ENCODE measurements at regions not wholly inside any gene's neighbourhood (a gene's known extent, or its start where the extent isn't known, plus 50 kb on each side); places are given as distances from the start of the nearest gene placed in this dataset.

DNA sequence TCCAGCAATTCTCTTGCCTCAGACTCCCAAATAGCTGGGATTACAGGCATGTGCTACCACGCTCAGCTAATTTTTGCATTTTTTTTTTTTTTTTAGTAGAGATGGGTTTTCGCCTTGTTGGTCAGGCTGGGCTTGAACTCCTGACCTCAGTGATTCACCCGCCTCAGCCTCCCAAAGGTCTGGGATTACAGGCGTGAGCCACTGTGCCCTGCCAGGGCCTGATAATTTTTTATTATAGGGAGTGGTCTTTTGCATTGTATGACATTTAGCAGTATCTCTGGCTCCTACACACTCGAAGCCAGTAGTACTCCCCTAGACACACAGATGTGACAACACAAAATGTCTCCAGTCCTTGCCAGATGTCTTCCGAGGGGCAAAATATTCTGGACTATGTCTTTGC, 124.0 kb downstream of the DKK1 start:
- Histone ChIP-seq H3K4me3 (ENCODE audit: low read length) (no peak overlapping the region), H3K27me3 (ENCODE audit: control insufficient read depth, insufficient read depth, low read length) (no peaks in the 10 kb centered on the region), H3K9me3 (ENCODE audit: control insufficient read depth, low read depth, low read length) (no peaks in the 10 kb centered on the region), H3K4me1 (ENCODE audit: control insufficient read depth, insufficient read depth, low read length) (no peaks in the 10 kb centered on the region), H3K27ac (ENCODE audit: low read length) (no peak overlapping the region), H3K36me3 (ENCODE audit: control insufficient read depth, insufficient read depth, low read length) (no peaks in the 10 kb centered on the region)
- no peak for DNase-seq
- WGBS (ENCODE audit: insufficient coverage, low lambda C conversion rate): no CpG with 5 or more reads among the region's 6 CpGs

DNA sequence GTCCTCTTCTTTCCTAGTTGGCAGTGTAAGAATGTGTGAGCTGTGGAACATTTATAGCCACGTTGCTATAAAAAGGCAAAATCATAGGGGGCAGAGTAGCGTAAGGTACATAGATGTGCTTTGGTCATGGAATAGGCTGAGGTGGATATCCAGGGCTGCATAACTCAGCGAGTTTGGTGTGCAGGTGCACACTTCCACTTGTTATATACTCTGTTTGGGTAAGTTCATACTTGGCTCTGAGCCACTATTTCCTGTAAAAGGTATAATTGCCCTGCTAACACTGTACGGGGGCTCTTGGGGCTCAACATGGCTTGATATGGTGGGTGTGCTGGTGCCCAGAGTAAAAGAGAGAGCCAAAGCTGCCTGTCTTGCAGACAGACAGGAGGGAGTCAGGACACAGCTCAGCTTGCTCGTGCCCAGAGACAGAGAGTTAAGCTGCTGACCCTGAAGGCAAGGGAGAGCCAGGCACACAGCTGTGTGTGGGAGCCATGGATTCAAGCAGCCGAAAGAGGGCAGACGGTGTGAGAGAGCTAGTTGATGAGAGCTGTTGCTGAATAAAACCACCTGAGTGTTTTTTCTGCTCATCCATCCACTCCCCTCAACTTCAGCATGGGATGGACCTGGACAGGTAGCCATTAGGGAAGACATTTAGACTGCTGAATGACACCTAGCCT, 126.7 kb downstream of the DKK1 start:
- WGBS (ENCODE audit: insufficient coverage, low lambda C conversion rate): no CpG with 5 or more reads among the region's 7 CpGs
- H3K27ac ChIP-seq (ENCODE audit: low read length): no peak overlapping the region
- DNase-seq: no peak
- H3K36me3 ChIP-seq (ENCODE audit: control insufficient read depth, insufficient read depth, low read length): no peaks in the 10 kb centered on the region
- no peaks in the 10 kb centered on the region for H3K4me1 ChIP-seq (ENCODE audit: control insufficient read depth, insufficient read depth, low read length)
- H3K27me3 ChIP-seq (ENCODE audit: control insufficient read depth, insufficient read depth, low read length): no peaks in the 10 kb centered on the region
- no peaks in the 10 kb centered on the region for H3K9me3 ChIP-seq (ENCODE audit: control insufficient read depth, low read depth, low read length)
- no peak overlapping the region for H3K4me3 ChIP-seq (ENCODE audit: low read length)

DNA sequence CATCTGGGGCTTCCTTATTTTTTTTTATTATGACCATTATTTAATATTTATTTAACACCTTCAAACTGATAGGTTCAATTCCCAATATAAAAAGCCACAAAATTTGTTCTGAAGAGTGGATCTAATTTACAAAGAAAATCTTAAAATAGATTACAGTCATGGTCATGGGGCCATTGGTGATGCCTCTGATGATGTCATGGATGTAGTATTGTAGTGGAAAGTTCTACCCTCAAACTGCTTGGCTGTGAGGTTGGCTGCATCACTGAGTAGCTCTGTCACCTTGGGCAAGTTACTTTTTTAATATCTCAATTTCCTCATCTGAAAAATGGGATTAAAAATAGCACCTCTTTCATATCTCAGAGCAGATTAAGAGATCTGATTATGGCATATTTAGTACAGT, 128.5 kb downstream of the DKK1 start:
- no peak overlapping the region for H3K27ac ChIP-seq (ENCODE audit: low read length)
- no peaks in the 10 kb centered on the region for H3K4me1 ChIP-seq (ENCODE audit: control insufficient read depth, insufficient read depth, low read length)
- H3K27me3 ChIP-seq (ENCODE audit: control insufficient read depth, insufficient read depth, low read length): no peaks in the 10 kb centered on the region
- H3K36me3 ChIP-seq (ENCODE audit: control insufficient read depth, insufficient read depth, low read length): no peaks in the 10 kb centered on the region
- no peak for DNase-seq
- H3K4me3 ChIP-seq (ENCODE audit: low read length): no peak overlapping the region
- H3K9me3 ChIP-seq (ENCODE audit: control insufficient read depth, low read depth, low read length): no peaks in the 10 kb centered on the region

DNA sequence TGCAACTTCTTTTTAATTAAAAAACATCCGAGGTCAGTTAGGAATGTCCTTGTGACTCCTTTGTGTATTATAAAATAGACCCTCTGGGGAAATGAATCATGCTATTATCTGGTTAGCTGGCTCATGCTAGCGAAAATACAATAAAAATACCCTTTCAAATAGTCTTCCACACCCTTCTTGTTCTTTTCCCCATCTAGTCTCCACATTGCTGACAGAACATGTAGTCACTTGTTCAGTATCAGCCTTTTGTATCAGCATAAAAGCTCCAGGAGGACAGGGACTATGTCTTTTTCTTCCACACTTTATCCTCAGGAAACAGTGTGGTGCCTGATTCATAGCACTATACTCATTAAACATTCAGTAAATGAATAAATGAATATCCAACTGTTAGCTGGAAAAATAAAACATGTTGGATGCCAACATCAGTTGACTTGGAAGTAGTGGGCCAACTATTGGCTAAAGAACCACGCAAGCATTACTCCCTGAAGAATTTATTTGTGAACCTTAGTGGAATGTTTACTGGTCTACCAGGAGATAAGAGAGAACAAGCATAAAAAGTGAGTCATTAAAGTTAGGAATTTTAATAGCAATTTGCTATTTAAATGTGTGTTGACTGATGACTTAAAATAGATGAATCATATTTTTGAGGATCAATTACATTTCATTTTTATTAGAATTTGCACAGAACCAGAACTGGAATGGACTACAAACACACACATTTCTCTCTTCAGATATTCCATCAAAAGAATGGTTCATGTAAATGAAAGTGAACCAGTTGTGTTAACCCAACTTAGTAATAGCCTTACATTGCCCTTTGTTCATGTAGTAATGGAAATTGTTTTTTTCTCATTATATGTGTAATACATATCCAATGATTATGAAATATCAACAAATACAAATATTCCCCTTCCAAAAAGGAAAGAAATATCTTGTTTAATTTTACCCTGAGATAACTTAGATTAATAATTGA, 129.6 kb downstream of the DKK1 start:
- DNase-seq: no peak
- no peak overlapping the region for H3K27ac ChIP-seq (ENCODE audit: low read length)
- no peaks in the 10 kb centered on the region for H3K4me1 ChIP-seq (ENCODE audit: control insufficient read depth, insufficient read depth, low read length)
- no peak overlapping the region for H3K4me3 ChIP-seq (ENCODE audit: low read length)
- 67% methylated on average over 2 of the region's 3 CpGs for WGBS (ENCODE audit: insufficient coverage, low lambda C conversion rate)
- H3K27me3 ChIP-seq (ENCODE audit: control insufficient read depth, insufficient read depth, low read length): no peaks in the 10 kb centered on the region
- no peaks in the 10 kb centered on the region for H3K36me3 ChIP-seq (ENCODE audit: control insufficient read depth, insufficient read depth, low read length)
- no peaks in the 10 kb centered on the region for H3K9me3 ChIP-seq (ENCODE audit: control insufficient read depth, low read depth, low read length)

DNA sequence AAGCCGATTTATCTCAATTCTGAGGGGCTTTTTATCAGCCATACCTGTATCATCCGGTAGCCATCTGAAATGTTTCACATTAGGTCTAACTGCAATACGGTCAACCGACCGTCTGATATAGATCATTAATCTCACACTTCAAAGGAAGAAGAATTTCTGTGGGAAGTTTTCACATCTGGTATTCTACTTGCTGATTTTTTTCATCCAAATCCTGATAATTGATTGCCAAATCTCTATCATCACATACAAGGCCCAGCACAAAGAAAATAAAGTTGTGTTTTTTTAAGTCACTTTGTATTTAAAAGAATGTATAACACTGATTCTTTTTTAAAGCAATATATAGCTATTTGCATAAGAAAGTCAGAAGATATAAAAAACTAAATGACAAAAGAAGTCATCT, 132.3 kb downstream of the DKK1 start:
- 83% methylated on average over 2 of the region's 5 CpGs for WGBS (ENCODE audit: insufficient coverage, low lambda C conversion rate)
- Histone ChIP-seq H3K27me3 (ENCODE audit: control insufficient read depth, insufficient read depth, low read length) (no peaks in the 10 kb centered on the region), H3K4me3 (ENCODE audit: low read length) (no peak overlapping the region), H3K36me3 (ENCODE audit: control insufficient read depth, insufficient read depth, low read length) (no peaks in the 10 kb centered on the region), H3K27ac (ENCODE audit: low read length) (no peak overlapping the region), H3K4me1 (ENCODE audit: control insufficient read depth, insufficient read depth, low read length) (no peaks in the 10 kb centered on the region), H3K9me3 (ENCODE audit: control insufficient read depth, low read depth, low read length) (no peaks in the 10 kb centered on the region)
- DNase-seq: no peak

DNA sequence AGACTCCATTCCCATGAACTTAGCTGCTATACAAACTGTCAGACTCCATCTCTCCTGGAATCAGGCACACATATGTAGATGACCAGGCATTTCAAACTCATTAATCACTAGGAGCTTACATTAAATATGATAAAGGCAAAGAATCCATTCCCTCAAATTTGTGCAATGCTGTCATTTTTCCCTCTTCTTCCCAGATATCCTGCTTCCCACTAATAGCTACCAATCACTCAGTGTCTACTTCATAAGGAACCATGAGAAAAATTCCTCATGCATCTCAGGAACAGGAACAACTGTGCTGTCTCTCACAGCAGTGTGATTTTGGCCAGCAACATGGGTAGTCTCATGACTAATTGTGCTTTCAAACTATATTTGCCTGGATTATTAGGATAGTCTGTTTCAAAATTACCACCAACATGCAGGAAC, 133.9 kb downstream of the DKK1 start:
- no peaks in the 10 kb centered on the region for H3K4me1 ChIP-seq (ENCODE audit: control insufficient read depth, insufficient read depth, low read length)
- H3K27me3 ChIP-seq (ENCODE audit: control insufficient read depth, insufficient read depth, low read length): no peaks in the 10 kb centered on the region
- H3K4me3 ChIP-seq (ENCODE audit: low read length): no peak overlapping the region
- no peaks in the 10 kb centered on the region for H3K9me3 ChIP-seq (ENCODE audit: control insufficient read depth, low read depth, low read length)
- DNase-seq: no peak
- H3K36me3 ChIP-seq (ENCODE audit: control insufficient read depth, insufficient read depth, low read length): no peaks in the 10 kb centered on the region
- no peak overlapping the region for H3K27ac ChIP-seq (ENCODE audit: low read length)

DNA sequence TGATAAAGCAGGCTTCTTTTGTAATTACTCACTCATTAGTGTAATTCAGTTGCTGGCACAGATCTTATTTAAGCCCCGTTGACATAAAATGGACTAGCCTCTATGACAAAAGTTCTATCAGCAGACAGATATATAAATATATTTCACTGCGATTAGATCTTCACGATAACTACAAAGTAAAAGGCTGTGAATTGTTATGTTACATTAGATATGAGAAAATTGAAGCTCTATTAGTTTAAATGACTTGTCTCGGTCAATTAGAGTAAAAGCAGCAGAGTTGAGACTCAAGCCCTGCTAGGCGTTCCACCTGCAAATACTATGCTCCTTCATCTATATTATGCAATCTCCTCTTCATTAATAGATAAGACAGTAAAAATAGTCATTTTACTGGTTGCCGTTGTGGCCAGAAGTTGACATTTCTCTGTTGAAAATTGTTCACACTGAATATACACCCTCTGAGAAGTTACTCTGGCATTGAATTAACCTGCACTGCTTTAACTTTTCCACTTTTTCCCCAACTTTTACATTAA, 136.7 kb downstream of the DKK1 start:
- no peak for DNase-seq
- Histone ChIP-seq H3K27ac (ENCODE audit: low read length) (no peak overlapping the region), H3K4me3 (ENCODE audit: low read length) (no peak overlapping the region), H3K4me1 (ENCODE audit: control insufficient read depth, insufficient read depth, low read length) (no peaks in the 10 kb centered on the region), H3K27me3 (ENCODE audit: control insufficient read depth, insufficient read depth, low read length) (no peaks in the 10 kb centered on the region), H3K9me3 (ENCODE audit: control insufficient read depth, low read depth, low read length) (no peaks in the 10 kb centered on the region), H3K36me3 (ENCODE audit: control insufficient read depth, insufficient read depth, low read length) (no peaks in the 10 kb centered on the region)
- no CpG with 5 or more reads among the region's 6 CpGs for WGBS (ENCODE audit: insufficient coverage, low lambda C conversion rate)

DNA sequence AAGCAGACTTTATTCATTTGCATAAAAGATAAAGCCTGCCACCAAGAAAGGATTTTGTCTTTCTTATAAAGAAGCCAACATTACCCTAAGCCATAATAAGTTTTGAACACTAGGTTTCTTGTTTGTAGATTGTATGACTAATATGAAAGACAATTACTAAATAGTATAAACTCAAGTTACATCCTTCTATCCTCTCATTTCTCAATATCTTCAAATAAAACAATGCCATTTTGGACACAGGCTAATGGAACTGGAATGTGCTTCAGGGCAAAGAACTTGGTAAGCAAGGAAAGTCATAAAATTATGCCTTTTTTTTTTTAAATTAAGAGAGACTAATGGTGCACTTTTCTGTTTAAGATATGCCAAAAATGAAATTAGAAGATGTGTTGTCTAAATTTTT, 137.7 kb downstream of the DKK1 start:
- Histone ChIP-seq H3K4me3 (ENCODE audit: low read length) (no peak overlapping the region), H3K4me1 (ENCODE audit: control insufficient read depth, insufficient read depth, low read length) (no peaks in the 10 kb centered on the region), H3K27me3 (ENCODE audit: control insufficient read depth, insufficient read depth, low read length) (no peaks in the 10 kb centered on the region), H3K27ac (ENCODE audit: low read length) (no peak overlapping the region), H3K36me3 (ENCODE audit: control insufficient read depth, insufficient read depth, low read length) (no peaks in the 10 kb centered on the region), H3K9me3 (ENCODE audit: control insufficient read depth, low read depth, low read length) (no peaks in the 10 kb centered on the region)
- no peak for DNase-seq

DNA sequence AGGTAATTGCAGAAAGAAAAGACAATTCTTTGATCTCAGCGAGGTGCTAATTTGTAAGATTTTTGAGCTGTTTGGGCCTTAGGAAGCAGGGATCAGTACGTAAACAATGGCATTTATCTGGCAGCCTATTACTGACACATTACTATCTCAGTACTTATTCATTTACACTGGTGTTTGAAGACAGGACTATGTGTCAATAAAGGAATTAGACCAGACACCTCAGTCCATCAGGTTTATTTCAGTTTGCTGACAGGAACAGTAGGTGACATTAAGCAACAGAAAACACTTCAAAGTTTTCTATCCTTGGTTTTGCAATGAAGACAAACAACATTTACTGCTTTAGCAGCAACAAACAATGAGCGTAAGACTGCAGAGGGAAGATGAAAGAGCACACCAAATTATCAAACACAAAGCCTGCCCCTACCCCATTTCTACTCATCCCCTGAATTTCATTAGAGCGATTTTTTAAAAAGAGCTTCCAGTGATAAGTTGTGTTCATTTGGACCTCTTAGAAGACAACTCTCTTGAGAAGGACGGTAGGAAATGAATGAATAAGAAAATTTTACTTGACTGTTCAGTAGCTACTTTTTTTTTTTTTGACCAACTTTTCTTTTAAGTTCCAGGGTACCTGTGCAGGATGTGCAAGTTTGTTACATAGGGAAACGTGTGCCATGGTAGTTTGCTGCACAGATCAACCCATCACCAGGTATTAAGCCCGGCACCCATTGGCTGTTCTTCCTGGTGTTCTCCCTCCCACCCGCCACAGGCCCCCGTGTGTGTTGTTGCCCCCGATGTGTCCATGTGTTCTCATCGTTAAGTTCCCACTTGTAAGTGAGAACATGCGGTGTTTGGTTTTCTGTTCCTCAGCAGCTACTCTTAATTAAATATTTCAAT, 138.8 kb downstream of the DKK1 start:
- H3K27ac ChIP-seq (ENCODE audit: low read length): no peak overlapping the region
- H3K9me3 ChIP-seq (ENCODE audit: control insufficient read depth, low read depth, low read length): no peaks in the 10 kb centered on the region
- H3K36me3 ChIP-seq (ENCODE audit: control insufficient read depth, insufficient read depth, low read length): no peaks in the 10 kb centered on the region
- 51% methylated on average over 5 of the region's 12 CpGs for WGBS (ENCODE audit: insufficient coverage, low lambda C conversion rate)
- no peaks in the 10 kb centered on the region for H3K27me3 ChIP-seq (ENCODE audit: control insufficient read depth, insufficient read depth, low read length)
- no peak overlapping the region for H3K4me3 ChIP-seq (ENCODE audit: low read length)
- H3K4me1 ChIP-seq (ENCODE audit: control insufficient read depth, insufficient read depth, low read length): no peaks in the 10 kb centered on the region
- DNase-seq: no peak

DNA sequence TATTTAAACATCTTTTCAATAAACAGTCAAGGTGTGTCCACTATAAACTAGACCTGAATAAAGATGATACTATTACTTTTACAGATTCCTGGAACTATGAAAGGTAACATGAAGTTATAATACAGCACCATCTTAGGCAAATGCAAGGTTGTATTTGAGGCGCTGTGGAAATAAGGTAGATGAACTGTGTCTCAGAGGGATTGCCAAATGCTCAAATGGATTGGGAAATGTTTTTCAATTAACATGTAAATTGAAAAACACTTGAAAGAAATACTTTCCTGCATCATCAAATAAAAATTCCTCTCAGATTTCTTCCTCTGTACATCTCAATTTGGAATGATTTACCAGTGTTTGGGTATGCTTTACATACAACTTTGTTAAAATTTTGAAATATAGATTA, 139.4 kb downstream of the DKK1 start:
- no peaks in the 10 kb centered on the region for H3K36me3 ChIP-seq (ENCODE audit: control insufficient read depth, insufficient read depth, low read length)
- H3K9me3 ChIP-seq (ENCODE audit: control insufficient read depth, low read depth, low read length): no peaks in the 10 kb centered on the region
- 100% methylated on average over 1 of the region's 1 CpG for WGBS (ENCODE audit: insufficient coverage, low lambda C conversion rate)
- H3K4me1 ChIP-seq (ENCODE audit: control insufficient read depth, insufficient read depth, low read length): no peaks in the 10 kb centered on the region
- no peak overlapping the region for H3K4me3 ChIP-seq (ENCODE audit: low read length)
- no peaks in the 10 kb centered on the region for H3K27me3 ChIP-seq (ENCODE audit: control insufficient read depth, insufficient read depth, low read length)
- DNase-seq: no peak
- no peak overlapping the region for H3K27ac ChIP-seq (ENCODE audit: low read length)

Measured in large intestine (tissue), 3 donors.